ENCODE measurements at regions not wholly inside any gene's neighbourhood (a gene's known extent, or its start where the extent isn't known, plus 50 kb on each side); places are given as distances from the start of the nearest gene placed in this dataset.

GRCh38 chr1:60763741-60764140 lies 318.6 kb upstream of the NFIA start:
- TF ChIP-seq, protein P1, sequence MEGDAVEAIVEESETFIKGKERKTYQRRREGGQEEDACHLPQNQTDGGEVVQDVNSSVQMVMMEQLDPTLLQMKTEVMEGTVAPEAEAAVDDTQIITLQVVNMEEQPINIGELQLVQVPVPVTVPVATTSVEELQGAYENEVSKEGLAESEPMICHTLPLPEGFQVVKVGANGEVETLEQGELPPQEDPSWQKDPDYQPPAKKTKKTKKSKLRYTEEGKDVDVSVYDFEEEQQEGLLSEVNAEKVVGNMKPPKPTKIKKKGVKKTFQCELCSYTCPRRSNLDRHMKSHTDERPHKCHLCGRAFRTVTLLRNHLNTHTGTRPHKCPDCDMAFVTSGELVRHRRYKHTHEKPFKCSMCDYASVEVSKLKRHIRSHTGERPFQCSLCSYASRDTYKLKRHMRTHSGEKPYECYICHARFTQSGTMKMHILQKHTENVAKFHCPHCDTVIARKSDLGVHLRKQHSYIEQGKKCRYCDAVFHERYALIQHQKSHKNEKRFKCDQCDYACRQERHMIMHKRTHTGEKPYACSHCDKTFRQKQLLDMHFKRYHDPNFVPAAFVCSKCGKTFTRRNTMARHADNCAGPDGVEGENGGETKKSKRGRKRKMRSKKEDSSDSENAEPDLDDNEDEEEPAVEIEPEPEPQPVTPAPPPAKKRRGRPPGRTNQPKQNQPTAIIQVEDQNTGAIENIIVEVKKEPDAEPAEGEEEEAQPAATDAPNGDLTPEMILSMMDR (IDR thresholded peaks at IDR 0.05): no peak
- no peak for TF ChIP-seq POLR2A (IDR thresholded peaks at IDR 0.05)
